Cardiac muscle cell (in vitro differentiated cells and primary cell): ENCODE measurements at regions not wholly inside any gene's neighbourhood (a gene's known extent, or its start where the extent isn't known, plus 50 kb on each side); places are given as distances from the start of the nearest gene placed in this dataset.

Experiments used
- DNase-seq, 2 donors: peaks; one replicate each; pipeline versions ENCODE4 v3.0.0 to v3.0.0-alpha.2; 2010 to 2017; ENCODE audit warnings: low read depth in 1 of 2, low spot score in 1 of 2
- H3K27ac ChIP-seq: fragments of 200-600 bp; sonication (generic); 2 replicates; pipeline ENCODE4 v1.5.1; 2016
- H3K27me3 ChIP-seq: fragments of 200-600 bp; sonication (generic); 2 replicates; pipeline ENCODE4 v1.6.0; 2016; ENCODE audit warnings: control low read depth
- H3K36me3 ChIP-seq: fragments of 200-600 bp; sonication (generic); 2 replicates; pipeline ENCODE4 v1.5.1; 2016; ENCODE audit warnings: control low read depth
- H3K4me1 ChIP-seq: fragments of 200-600 bp; sonication (generic); 2 replicates; pipeline ENCODE4 v1.8.1; 2017; ENCODE audit warnings: low read depth, mild to moderate bottlenecking, mixed run types
- H3K4me3 ChIP-seq: fragments of 200-600 bp; sonication (generic); 2 replicates; pipeline ENCODE4 v1.5.1; 2016; ENCODE audit warnings: mild to moderate bottlenecking
- H3K9me3 ChIP-seq: fragments of 200-600 bp; sonication (generic); 2 replicates; pipeline ENCODE4 v1.5.1; 2017; ENCODE audit warnings: low read depth, mild to moderate bottlenecking, control low read depth
- TF ChIP-seq, protein P1 (sequence below): IDR thresholded peaks from 2 replicates; pipeline ENCODE4 v1.5.1; 2012; ENCODE audit warnings: low read depth, mild to moderate bottlenecking, low read length

DNA sequence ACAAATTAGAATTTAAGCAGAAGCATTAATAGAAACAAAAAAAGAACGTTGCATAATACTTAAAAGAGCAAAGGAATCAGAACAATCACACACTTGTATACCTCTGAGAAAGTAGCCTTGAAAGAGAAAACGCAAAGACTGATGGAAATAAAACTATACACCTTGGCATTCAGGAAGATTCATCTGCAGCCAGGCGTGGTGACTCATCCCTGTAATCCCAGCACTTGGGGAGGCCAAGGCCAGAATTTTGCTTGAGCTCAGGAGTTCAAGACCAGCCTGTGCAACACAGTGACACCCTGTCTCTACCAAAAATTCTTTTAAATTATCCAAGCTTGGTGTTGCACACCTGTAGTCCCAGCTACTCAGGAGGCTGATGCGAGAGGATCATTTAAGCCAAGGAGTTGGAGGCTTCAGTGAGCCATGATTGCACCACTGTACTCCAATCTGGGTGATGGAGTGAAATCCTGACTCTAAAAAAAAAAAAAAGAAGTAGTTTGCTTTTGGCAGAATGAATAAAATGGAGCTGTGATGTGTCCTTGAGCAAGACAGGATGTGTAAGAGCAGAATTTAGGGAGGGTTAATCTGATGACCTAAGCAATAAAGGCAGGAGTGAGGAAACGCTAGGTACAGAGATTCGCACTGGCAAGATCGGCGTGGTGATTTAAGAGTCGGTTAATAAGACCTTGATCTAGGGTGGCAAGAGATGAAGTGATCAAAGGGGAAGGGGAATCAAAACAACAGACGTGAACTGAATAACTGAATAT lies 75.8 kb upstream of the NRP1 start:
- DNase-seq: no peak
- H3K36me3 ChIP-seq: no peaks in the 10 kb centered on the region
- no peaks in the 10 kb centered on the region for H3K9me3 ChIP-seq
- H3K27me3 ChIP-seq: no peaks in the 10 kb centered on the region
- TF ChIP-seq, protein P1, sequence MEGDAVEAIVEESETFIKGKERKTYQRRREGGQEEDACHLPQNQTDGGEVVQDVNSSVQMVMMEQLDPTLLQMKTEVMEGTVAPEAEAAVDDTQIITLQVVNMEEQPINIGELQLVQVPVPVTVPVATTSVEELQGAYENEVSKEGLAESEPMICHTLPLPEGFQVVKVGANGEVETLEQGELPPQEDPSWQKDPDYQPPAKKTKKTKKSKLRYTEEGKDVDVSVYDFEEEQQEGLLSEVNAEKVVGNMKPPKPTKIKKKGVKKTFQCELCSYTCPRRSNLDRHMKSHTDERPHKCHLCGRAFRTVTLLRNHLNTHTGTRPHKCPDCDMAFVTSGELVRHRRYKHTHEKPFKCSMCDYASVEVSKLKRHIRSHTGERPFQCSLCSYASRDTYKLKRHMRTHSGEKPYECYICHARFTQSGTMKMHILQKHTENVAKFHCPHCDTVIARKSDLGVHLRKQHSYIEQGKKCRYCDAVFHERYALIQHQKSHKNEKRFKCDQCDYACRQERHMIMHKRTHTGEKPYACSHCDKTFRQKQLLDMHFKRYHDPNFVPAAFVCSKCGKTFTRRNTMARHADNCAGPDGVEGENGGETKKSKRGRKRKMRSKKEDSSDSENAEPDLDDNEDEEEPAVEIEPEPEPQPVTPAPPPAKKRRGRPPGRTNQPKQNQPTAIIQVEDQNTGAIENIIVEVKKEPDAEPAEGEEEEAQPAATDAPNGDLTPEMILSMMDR: no peak
- peaks cover 13% of the 10 kb centered on the region for H3K4me1 ChIP-seq
- no peak overlapping the region for H3K27ac ChIP-seq
- no peak overlapping the region for H3K4me3 ChIP-seq

DNA sequence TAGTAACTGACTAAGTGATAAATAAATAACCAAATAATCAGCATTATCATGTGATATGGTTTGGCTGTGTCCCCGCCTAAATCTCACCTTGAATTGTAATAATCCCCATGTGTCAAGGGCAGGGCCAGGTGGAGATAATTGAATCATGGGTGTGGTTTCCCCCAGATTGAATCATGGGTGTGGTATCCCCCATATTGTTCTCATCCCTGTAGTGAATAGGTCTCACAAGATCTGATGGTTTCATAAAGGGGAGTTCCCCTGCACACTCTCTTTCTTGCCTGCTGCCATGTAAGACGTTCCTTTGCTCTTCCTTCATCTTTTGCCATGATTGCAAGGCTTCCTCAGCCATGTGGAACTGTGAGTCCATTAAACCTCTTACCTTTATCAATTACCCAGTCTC lies 72.1 kb upstream of the NRP1 start:
- no peaks in the 10 kb centered on the region for H3K36me3 ChIP-seq
- no peaks in the 10 kb centered on the region for H3K27me3 ChIP-seq
- no peaks in the 10 kb centered on the region for H3K4me1 ChIP-seq
- no peaks in the 10 kb centered on the region for H3K9me3 ChIP-seq
- H3K27ac ChIP-seq: no peak overlapping the region
- TF ChIP-seq, protein P1: no peak
- H3K4me3 ChIP-seq: no peak overlapping the region
- DNase-seq: no peak

DNA sequence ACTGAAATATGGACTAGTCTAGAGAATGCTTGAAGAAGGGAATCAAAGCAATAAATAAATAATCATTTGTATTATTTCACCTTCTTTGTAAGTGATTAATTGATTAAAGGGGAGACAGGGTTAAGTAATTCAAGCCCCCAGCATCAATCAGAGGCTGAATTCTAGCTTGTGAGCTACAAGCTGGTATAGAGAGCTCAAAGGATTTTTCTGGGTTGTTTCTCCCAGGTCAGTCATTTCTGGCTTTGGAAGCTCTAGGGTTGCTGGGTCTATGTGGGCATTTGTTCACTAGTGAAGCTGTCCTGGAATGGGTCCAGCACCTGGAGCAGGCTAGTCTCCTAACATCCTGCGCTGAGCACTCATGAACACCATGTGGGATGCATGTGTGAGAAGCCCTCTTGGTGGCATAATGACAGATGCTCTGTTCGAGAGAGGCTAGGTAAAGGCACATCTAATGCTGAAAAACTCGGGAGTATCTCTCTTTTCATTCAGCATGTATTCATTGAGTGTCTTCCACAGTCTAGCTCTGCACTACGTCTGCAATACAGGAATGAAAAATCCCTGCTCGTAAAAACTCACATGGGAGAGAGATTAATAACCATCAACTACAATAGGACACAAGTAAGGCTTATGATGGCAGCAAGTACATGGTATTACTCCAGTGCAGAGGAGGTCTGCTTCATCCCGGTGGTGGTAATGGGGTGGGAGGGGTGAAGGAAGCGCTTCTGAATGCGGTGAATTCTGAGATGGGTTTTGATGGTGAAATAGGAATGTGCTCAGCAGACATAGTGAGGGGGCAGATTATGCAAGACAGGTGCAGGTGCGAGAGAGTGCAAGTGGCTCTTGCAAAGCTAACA lies 68.0 kb upstream of the NRP1 start:
- H3K27me3 ChIP-seq: no peaks in the 10 kb centered on the region
- TF ChIP-seq, protein P1: no peak
- no peaks in the 10 kb centered on the region for H3K9me3 ChIP-seq
- H3K36me3 ChIP-seq: no peaks in the 10 kb centered on the region
- no peak overlapping the region for H3K4me3 ChIP-seq
- H3K4me1 ChIP-seq: no peaks in the 10 kb centered on the region
- no peak for DNase-seq
- no peak overlapping the region for H3K27ac ChIP-seq

DNA sequence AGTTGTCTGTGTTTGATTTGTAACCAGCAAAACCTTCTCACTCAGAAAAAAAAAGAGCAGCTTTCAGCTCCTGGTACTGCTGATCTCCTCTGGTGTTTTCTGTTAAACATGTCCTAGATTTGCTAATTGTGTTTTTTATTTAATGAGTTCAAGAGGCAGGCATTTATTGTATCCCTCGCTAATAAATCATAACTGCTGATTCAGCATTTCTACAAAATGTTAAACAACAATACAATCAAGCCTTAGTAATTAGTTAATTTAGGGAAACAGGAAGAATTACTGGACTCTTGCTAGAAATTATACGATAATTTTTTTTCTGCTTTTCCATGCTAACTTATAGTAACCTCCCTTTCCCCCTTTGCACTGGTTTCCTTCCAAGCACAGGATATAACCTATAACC lies 66.8 kb upstream of the NRP1 start:
- Histone ChIP-seq H3K4me1 (no peaks in the 10 kb centered on the region), H3K9me3 (no peaks in the 10 kb centered on the region), H3K27me3 (no peaks in the 10 kb centered on the region), H3K4me3 (no peak overlapping the region), H3K36me3 (no peaks in the 10 kb centered on the region), H3K27ac (no peak overlapping the region)
- TF ChIP-seq, protein P1: no peak
- no peak for DNase-seq

DNA sequence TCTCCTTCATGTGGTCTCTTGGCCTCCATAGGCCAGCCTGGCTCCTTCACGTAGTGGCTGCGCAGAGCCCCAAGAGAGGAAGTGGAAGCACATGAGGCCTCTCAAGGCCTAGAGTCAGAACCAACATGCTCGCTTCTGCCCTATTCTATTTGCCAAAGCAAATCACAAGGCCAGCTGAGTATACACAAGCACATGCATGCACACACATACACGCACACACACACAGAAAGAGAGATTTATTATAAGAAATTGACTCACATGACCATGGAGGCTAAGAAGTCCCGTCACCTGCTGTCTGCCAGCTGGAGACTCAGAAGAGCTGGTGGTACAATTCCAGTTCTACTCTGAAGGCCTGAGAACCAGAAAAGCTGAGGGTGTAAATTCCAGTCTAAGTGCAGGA lies 64.3 kb upstream of the NRP1 start:
- no peaks in the 10 kb centered on the region for H3K27me3 ChIP-seq
- H3K36me3 ChIP-seq: no peaks in the 10 kb centered on the region
- DNase-seq: no peak
- H3K4me1 ChIP-seq: no peaks in the 10 kb centered on the region
- no peak overlapping the region for H3K27ac ChIP-seq
- no peaks in the 10 kb centered on the region for H3K9me3 ChIP-seq
- TF ChIP-seq, protein P1: no peak
- no peak overlapping the region for H3K4me3 ChIP-seq
